Anterior cingulate cortex (tissue), 58 donors: ENCODE measurements at regions not wholly inside any gene's neighbourhood (a gene's known extent, or its start where the extent isn't known, plus 50 kb on each side); places are given as distances from the start of the nearest gene placed in this dataset.

Source experiments
- DNase-seq, 58 donors: peaks; one replicate each; lab custom pipeline; 2025; lab: John Stamatoyannopoulos, UW

- DNase-seq = no peak
Measured at GRCh38 chr22:46074771-46075551, 75.4 kb upstream of the PPARA start.

- peak in 5 of 58 donors; percentile 29 to 74 (median 42) for DNase-seq
Measured at GRCh38 chr22:46075764-46076531, 74.4 kb upstream of the PPARA start.

- peak in 1 of 58 donors; percentile 50 for DNase-seq
Measured at GRCh38 chr22:46076651-46077339, 73.5 kb upstream of the PPARA start.

- DNase-seq = no peak
Measured at GRCh38 chr22:46077669-46078099, 72.6 kb upstream of the PPARA start.

- DNase-seq = peak in 33 of 58 donors; percentile 43 to 86 (median 71)
Measured at GRCh38 chr22:46078241-46079092, 71.9 kb upstream of the PPARA start.

- DNase-seq = no peak
Measured at GRCh38 chr22:46079093-46079860, 71.0 kb upstream of the PPARA start.

- DNase-seq = peak in 57 of 58 donors; percentile 50 to 96 (median 90)
Measured at GRCh38 chr22:46079861-46080821, 70.2 kb upstream of the PPARA start.

- DNase-seq = peak in 10 of 58 donors; percentile 19 to 69 (median 54)
Measured at GRCh38 chr22:46081036-46081830, 69.1 kb upstream of the PPARA start.

GRCh38 chr22:46081831-46082210 is 68.5 kb upstream of the PPARA start:
- DNase-seq = peak in 3 of 58 donors; percentile 28 to 32 (median 32)

- DNase-seq = peak in 1 of 58 donors; percentile 42
Measured at GRCh38 chr22:46082633-46083032, 67.7 kb upstream of the PPARA start.

- no peak for DNase-seq
Measured at GRCh38 chr22:46083383-46084350, 66.7 kb upstream of the PPARA start.

GRCh38 chr22:46084376-46084775 is 66.0 kb upstream of the PPARA start:
- no peak for DNase-seq

- peak in 35 of 58 donors; percentile 39 to 83 (median 69) for DNase-seq
Measured at GRCh38 chr22:46084943-46085827, 65.1 kb upstream of the PPARA start.

GRCh38 chr22:46085828-46086576 is 64.3 kb upstream of the PPARA start:
- DNase-seq = peak in 2 of 58 donors; percentile 22 to 57
